ENCODE measurements at regions not wholly inside any gene's neighbourhood (a gene's known extent, or its start where the extent isn't known, plus 50 kb on each side); places are given as distances from the start of the nearest gene placed in this dataset.

DNA sequence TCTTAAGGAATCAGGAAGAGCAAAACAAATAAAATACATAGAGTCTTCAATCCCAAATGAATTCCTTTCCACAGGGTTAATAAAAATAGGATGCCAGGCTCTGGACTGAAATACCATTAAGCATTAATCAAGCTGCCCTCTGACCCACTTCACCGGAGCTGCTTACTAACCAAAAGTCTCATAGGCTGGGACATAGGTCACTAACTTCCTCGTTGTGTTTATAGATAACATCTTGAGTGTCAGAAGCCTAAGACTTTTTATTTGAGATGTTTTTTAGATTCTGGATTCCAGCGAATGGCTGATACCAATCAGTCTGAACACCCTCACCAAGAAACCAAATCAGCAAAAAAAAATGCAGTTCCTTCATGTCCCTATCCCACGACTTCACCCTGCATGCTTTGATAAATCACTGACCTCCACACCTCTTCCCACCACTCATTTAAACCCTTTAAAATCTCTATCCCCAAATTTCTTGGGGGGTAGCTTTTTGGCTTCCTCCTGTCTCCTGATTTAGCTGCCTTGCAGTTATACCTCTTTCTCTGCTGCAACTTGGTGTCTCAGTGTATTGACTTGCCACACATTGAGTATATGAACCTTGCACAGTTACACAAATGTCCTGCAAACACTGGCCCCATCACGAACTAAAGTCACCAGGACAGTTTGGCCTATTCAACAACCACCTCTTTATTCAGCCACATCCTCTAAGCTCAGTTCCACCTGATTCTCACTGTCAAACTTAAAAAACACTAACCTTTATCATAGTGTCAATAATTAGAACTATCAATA lies 399.3 kb downstream of the METTL4 start:
- no peak for DNase-seq (ENCODE audit: low spot score)
- TF ChIP-seq, protein P1, sequence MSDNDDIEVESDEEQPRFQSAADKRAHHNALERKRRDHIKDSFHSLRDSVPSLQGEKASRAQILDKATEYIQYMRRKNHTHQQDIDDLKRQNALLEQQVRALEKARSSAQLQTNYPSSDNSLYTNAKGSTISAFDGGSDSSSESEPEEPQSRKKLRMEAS (CRISPR knock-in tag; IDR thresholded peaks at IDR 0.05): no peak
- TF ChIP-seq GRHL2 (CRISPR knock-in tag; IDR thresholded peaks at IDR 0.05; ENCODE audit: insufficient replicate concordance, severe bottlenecking) (no peak), ZNF671 (CRISPR knock-in tag; IDR thresholded peaks at IDR 0.05) (no peak), NFYB (CRISPR knock-in tag; conservative IDR thresholded peaks at IDR 0.05; ENCODE audit: low read depth) (no peak), CBFB (CRISPR knock-in tag; IDR thresholded peaks at IDR 0.05; ENCODE audit: low read depth) (no peak), ZBTB21 (CRISPR knock-in tag; IDR thresholded peaks at IDR 0.05; ENCODE audit: borderline replicate concordance) (no peak), EMX1 (CRISPR knock-in tag; IDR thresholded peaks at IDR 0.05) (no peak), KAT7 (CRISPR knock-in tag; IDR thresholded peaks at IDR 0.05; ENCODE audit: borderline replicate concordance) (no peak), JUN (CRISPR knock-in tag; IDR thresholded peaks at IDR 0.05) (no peak), ETV6 (CRISPR knock-in tag; IDR thresholded peaks at IDR 0.05) (no peak), FOXP1 (CRISPR knock-in tag; IDR thresholded peaks at IDR 0.05; ENCODE audit: borderline replicate concordance) (no peak), PRRX2 (CRISPR knock-in tag; IDR thresholded peaks at IDR 0.05) (no peak), ZNF317 (CRISPR knock-in tag; IDR thresholded peaks at IDR 0.05; ENCODE audit: borderline replicate concordance, low read depth) (no peak)
- TF ChIP-seq, protein P2, sequence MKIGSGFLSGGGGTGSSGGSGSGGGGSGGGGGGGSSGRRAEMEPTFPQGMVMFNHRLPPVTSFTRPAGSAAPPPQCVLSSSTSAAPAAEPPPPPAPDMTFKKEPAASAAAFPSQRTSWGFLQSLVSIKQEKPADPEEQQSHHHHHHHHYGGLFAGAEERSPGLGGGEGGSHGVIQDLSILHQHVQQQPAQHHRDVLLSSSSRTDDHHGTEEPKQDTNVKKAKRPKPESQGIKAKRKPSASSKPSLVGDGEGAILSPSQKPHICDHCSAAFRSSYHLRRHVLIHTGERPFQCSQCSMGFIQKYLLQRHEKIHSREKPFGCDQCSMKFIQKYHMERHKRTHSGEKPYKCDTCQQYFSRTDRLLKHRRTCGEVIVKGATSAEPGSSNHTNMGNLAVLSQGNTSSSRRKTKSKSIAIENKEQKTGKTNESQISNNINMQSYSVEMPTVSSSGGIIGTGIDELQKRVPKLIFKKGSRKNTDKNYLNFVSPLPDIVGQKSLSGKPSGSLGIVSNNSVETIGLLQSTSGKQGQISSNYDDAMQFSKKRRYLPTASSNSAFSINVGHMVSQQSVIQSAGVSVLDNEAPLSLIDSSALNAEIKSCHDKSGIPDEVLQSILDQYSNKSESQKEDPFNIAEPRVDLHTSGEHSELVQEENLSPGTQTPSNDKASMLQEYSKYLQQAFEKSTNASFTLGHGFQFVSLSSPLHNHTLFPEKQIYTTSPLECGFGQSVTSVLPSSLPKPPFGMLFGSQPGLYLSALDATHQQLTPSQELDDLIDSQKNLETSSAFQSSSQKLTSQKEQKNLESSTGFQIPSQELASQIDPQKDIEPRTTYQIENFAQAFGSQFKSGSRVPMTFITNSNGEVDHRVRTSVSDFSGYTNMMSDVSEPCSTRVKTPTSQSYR (CRISPR knock-in tag; IDR thresholded peaks at IDR 0.05): no peak
- TF ChIP-seq, protein P3, sequence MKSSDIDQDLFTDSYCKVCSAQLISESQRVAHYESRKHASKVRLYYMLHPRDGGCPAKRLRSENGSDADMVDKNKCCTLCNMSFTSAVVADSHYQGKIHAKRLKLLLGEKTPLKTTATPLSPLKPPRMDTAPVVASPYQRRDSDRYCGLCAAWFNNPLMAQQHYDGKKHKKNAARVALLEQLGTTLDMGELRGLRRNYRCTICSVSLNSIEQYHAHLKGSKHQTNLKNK (CRISPR knock-in tag; IDR thresholded peaks at IDR 0.05): no peak
- TF ChIP-seq, protein P4, sequence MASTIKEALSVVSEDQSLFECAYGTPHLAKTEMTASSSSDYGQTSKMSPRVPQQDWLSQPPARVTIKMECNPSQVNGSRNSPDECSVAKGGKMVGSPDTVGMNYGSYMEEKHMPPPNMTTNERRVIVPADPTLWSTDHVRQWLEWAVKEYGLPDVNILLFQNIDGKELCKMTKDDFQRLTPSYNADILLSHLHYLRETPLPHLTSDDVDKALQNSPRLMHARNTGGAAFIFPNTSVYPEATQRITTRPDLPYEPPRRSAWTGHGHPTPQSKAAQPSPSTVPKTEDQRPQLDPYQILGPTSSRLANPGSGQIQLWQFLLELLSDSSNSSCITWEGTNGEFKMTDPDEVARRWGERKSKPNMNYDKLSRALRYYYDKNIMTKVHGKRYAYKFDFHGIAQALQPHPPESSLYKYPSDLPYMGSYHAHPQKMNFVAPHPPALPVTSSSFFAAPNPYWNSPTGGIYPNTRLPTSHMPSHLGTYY (CRISPR knock-in tag; IDR thresholded peaks at IDR 0.05): no peak
- TF ChIP-seq, protein P5, sequence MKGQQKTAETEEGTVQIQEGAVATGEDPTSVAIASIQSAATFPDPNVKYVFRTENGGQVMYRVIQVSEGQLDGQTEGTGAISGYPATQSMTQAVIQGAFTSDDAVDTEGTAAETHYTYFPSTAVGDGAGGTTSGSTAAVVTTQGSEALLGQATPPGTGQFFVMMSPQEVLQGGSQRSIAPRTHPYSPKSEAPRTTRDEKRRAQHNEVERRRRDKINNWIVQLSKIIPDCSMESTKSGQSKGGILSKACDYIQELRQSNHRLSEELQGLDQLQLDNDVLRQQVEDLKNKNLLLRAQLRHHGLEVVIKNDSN (CRISPR knock-in tag; IDR thresholded peaks at IDR 0.05): no peak
- TF ChIP-seq, protein P6, sequence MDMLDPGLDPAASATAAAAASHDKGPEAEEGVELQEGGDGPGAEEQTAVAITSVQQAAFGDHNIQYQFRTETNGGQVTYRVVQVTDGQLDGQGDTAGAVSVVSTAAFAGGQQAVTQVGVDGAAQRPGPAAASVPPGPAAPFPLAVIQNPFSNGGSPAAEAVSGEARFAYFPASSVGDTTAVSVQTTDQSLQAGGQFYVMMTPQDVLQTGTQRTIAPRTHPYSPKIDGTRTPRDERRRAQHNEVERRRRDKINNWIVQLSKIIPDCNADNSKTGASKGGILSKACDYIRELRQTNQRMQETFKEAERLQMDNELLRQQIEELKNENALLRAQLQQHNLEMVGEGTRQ (CRISPR knock-in tag; IDR thresholded peaks at IDR 0.05): no peak
- H3K36me3 Mint-ChIP-seq: peaks cover 19% of the 10 kb centered on the region; the same call in 1 of the 2 replicates
- peaks cover 15% of the 10 kb centered on the region for H3K4me1 Mint-ChIP-seq
- CTCF ChIA-PET: interaction anchor here (1.8 kb wide), 1 partner anchor 88 kb away, joined by 5 read pairs; no protein-coding TSS in a partner anchor
- no peaks in the 10 kb centered on the region; the same call in 1 of the 2 replicates for H3K27me3 Mint-ChIP-seq (ENCODE audit: low read depth)
- no peak overlapping the region for H3K27ac Mint-ChIP-seq
- peaks cover 51% of the 10 kb centered on the region for H3K9me3 Mint-ChIP-seq
- ATAC-seq: no peak
- POLR2A ChIA-PET: no interaction called here
- H3K4me3 Mint-ChIP-seq: no peak overlapping the region

DNA sequence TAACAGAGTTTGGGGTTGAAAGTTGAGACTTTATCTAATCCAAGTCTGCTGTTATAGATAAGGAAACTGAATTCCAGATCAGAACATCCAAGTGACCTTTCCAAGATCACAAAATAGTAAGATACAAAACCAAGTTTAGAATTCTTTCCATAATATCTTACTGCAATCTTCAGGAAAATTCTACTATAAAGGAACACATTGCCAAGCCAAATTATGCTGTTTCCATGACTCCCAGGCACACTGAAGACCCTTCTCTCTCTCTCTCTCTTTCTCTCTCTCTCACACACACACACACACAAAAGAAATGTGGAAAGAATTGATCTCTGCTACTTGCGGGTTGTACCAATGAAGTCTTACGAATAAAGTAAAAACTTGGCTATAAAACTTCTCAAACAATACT lies 398.4 kb downstream of the METTL4 start:
- Mint-ChIP-seq H3K4me1 (peaks cover 15% of the 10 kb centered on the region), H3K9me3 (peaks cover 46% of the 10 kb centered on the region), H3K36me3 (peaks cover 10% of the 10 kb centered on the region; the same call in 1 of the 2 replicates), H3K27ac (no peak overlapping the region), H3K4me3 (no peak overlapping the region), H3K27me3 (ENCODE audit: low read depth) (no peaks in the 10 kb centered on the region; the same call in 1 of the 2 replicates)
- no peak for DNase-seq (ENCODE audit: low spot score)
- no peak for ATAC-seq
- CTCF ChIA-PET: interaction anchor here (1.8 kb wide), 1 partner anchor 89 kb away, joined by 5 read pairs; no protein-coding TSS in a partner anchor
- TF ChIP-seq CBFB (CRISPR knock-in tag; IDR thresholded peaks at IDR 0.05; ENCODE audit: low read depth) (no peak), TEAD1 (CRISPR knock-in tag; IDR thresholded peaks at IDR 0.05) (no peak), FOXJ3 (CRISPR knock-in tag; IDR thresholded peaks at IDR 0.05; ENCODE audit: borderline replicate concordance) (no peak), NR1H2 (CRISPR knock-in tag; IDR thresholded peaks at IDR 0.05) (no peak), RORB (CRISPR knock-in tag; IDR thresholded peaks at IDR 0.05) (no peak), GTF2I (CRISPR knock-in tag; conservative IDR thresholded peaks at IDR 0.05) (no peak)
- TF ChIP-seq, protein P7, sequence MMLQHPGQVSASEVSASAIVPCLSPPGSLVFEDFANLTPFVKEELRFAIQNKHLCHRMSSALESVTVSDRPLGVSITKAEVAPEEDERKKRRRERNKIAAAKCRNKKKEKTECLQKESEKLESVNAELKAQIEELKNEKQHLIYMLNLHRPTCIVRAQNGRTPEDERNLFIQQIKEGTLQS (CRISPR knock-in tag; conservative IDR thresholded peaks at IDR 0.05): no peak
- TF ChIP-seq, protein P8, sequence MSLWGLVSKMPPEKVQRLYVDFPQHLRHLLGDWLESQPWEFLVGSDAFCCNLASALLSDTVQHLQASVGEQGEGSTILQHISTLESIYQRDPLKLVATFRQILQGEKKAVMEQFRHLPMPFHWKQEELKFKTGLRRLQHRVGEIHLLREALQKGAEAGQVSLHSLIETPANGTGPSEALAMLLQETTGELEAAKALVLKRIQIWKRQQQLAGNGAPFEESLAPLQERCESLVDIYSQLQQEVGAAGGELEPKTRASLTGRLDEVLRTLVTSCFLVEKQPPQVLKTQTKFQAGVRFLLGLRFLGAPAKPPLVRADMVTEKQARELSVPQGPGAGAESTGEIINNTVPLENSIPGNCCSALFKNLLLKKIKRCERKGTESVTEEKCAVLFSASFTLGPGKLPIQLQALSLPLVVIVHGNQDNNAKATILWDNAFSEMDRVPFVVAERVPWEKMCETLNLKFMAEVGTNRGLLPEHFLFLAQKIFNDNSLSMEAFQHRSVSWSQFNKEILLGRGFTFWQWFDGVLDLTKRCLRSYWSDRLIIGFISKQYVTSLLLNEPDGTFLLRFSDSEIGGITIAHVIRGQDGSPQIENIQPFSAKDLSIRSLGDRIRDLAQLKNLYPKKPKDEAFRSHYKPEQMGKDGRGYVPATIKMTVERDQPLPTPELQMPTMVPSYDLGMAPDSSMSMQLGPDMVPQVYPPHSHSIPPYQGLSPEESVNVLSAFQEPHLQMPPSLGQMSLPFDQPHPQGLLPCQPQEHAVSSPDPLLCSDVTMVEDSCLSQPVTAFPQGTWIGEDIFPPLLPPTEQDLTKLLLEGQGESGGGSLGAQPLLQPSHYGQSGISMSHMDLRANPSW (CRISPR knock-in tag; conservative IDR thresholded peaks at IDR 0.05; ENCODE audit: low read depth): no peak
- POLR2A ChIA-PET: no interaction called here

Data from WTC11 (cell line).